Upper lobe of left lung (tissue), 6 donors: ENCODE measurements at regions not wholly inside any gene's neighbourhood (a gene's known extent, or its start where the extent isn't known, plus 50 kb on each side); places are given as distances from the start of the nearest gene placed in this dataset.
A peak's percentile ranks its signal among the peaks of the same experiment; 100 is the strongest.

Experiments used
- ATAC-seq, 2 donors: fragments of 200-7000 bp; cut with Tn5 transposase; one replicate each; pipeline ENCODE4 v1.9.1; 2022; ENCODE audit warnings: mild to moderate bottlenecking in 2 of 2, moderate library complexity in 2 of 2; ENCODE audit not compliant: low FRiP score in 2 of 2
- DNase-seq, 2 donors: peaks; one replicate each; pipeline ENCODE4 v3.0.0-alpha.2; 2019 to 2020
- H3K27ac ChIP-seq, 4 donors: fragments of 200-600 bp; sonication (generic); one replicate each; pipeline ENCODE4 v1.5.1; 2016 to 2019
- H3K27me3 ChIP-seq, 4 donors: fragments of 200-600 bp; sonication (generic); one replicate each; pipeline ENCODE4 v1.5.1; 2017 to 2019
- H3K36me3 ChIP-seq, 4 donors: fragments of 200-600 bp; sonication (generic); one replicate each; pipeline ENCODE4 v1.5.1; 2016 to 2019
- H3K4me1 ChIP-seq, 4 donors: fragments of 200-600 bp; sonication (generic); one replicate each; pipeline ENCODE4 v1.5.1; 2018 to 2019
- H3K4me3 ChIP-seq, 4 donors: fragments of 200-600 bp; sonication (generic); one replicate each; pipeline ENCODE4 v1.5.1; 2017 to 2019; ENCODE audit warnings: mild to moderate bottlenecking in 2 of 4, moderate library complexity in 1 of 4
- H3K9me3 ChIP-seq, 4 donors: fragments of 200-600 bp; sonication (generic); one replicate each; pipeline ENCODE4 v1.5.1; 2018 to 2019
- CTCF ChIP-seq, 6 experiments: fragments of 450-650 bp in 4 of 6; fragments of 200-600 bp in 2 of 6; sonication (generic) in 2 of 6; IDR thresholded peaks; one replicate each; pipeline ENCODE4 v1.5.1; 2016 to 2019; ENCODE audit warnings: antibody characterized with exemption in 6 of 6
- EP300 ChIP-seq, 4 donors: sonication (generic); formaldehyde crosslinking; IDR thresholded peaks; one replicate each; pipeline ENCODE4 v1.5.1; 2017; ENCODE audit warnings: antibody characterized with exemption in 4 of 4, control low read depth in 2 of 4
- POLR2A ChIP-seq, 4 donors: fragments of 450-650 bp; IDR thresholded peaks; one replicate each; pipeline ENCODE4 v1.5.1; 2016 to 2017; ENCODE audit warnings: antibody characterized with exemption in 4 of 4, mild to moderate bottlenecking in 2 of 4
- POLR2AphosphoS5 ChIP-seq, 2 donors: sonication (generic); formaldehyde crosslinking; IDR thresholded peaks; one replicate each; pipeline ENCODE4 v1.5.1; 2017; ENCODE audit warnings: antibody characterized with exemption in 2 of 2
- WGBS, 2 donors: methylation state at CpG; one replicate each; pipeline ENCODE4 v1.1.5; 2017 to 2018; 5-methylcytosine and 5-hydroxymethylcytosine counted together
- donor health status: DM: no; HTN: no; CAD: no; lungs with moderate emphysema.
- donor health status: DM: no; HTN: yes; CAD: no; lungs with severe emphysema.

GRCh38 chr6:16001158-16001557 is 127.7 kb upstream of the MYLIP start:
- DNase-seq (no peak), ATAC-seq (no peak)
- WGBS, 2 donors: 90 to 95% methylated on average over 5 of the region's 5 CpGs
- no peak overlapping the region for H3K27ac ChIP-seq
- no peaks in the 10 kb centered on the region for H3K27me3 ChIP-seq
- H3K36me3 ChIP-seq: no peaks in the 10 kb centered on the region
- H3K4me3 ChIP-seq: no peak overlapping the region
- no peaks in the 10 kb centered on the region for H3K9me3 ChIP-seq
- TF ChIP-seq POLR2A (IDR thresholded peaks at IDR 0.05): no peak
- TF ChIP-seq POLR2AphosphoS5 (IDR thresholded peaks at IDR 0.05): no peak
- H3K4me1 ChIP-seq: peaks cover 0 to 13% (median 13%) of the 10 kb centered on the region in 4 donors

GRCh38 chr6:15999201-15999600 is 129.7 kb upstream of the MYLIP start:
- ATAC-seq (no peak), DNase-seq (no peak)
- no peak overlapping the region for H3K4me3 ChIP-seq
- H3K27ac ChIP-seq: no peak overlapping the region
- 88 to 92% methylated on average over 4 of the region's 4 CpGs for WGBS, 2 donors
- H3K27me3 ChIP-seq: no peaks in the 10 kb centered on the region
- no peaks in the 10 kb centered on the region for H3K9me3 ChIP-seq
- H3K36me3 ChIP-seq: no peaks in the 10 kb centered on the region
- H3K4me1 ChIP-seq: peaks cover 0 to 20% (median 18%) of the 10 kb centered on the region in 4 donors
- TF ChIP-seq POLR2AphosphoS5 (IDR thresholded peaks at IDR 0.05) (no peak), CTCF (IDR thresholded peaks at IDR 0.05) (no peak), EP300 (IDR thresholded peaks at IDR 0.05) (no peak), POLR2A (IDR thresholded peaks at IDR 0.05) (no peak)

GRCh38 chr6:15997586-15998388 is 131.1 kb upstream of the MYLIP start:
- no peak for TF ChIP-seq EP300 (IDR thresholded peaks at IDR 0.05)
- no peak for TF ChIP-seq POLR2A (IDR thresholded peaks at IDR 0.05)
- no peaks in the 10 kb centered on the region for H3K9me3 ChIP-seq
- ATAC-seq: peak in 1 of 2 donors; percentile 28
- no peaks in the 10 kb centered on the region for H3K36me3 ChIP-seq
- no peak overlapping the region for H3K27ac ChIP-seq
- no peaks in the 10 kb centered on the region for H3K27me3 ChIP-seq
- H3K4me3 ChIP-seq: no peak overlapping the region
- DNase-seq: no peak
- H3K4me1 ChIP-seq: peaks cover 0 to 27% (median 21%) of the 10 kb centered on the region in 4 donors
- 49 to 63% methylated on average over 6 of the region's 6 CpGs for WGBS, 2 donors

GRCh38 chr6:15996030-15996429 is 132.9 kb upstream of the MYLIP start:
- no peaks in the 10 kb centered on the region for H3K9me3 ChIP-seq
- peaks cover 0 to 27% (median 21%) of the 10 kb centered on the region in 4 donors for H3K4me1 ChIP-seq
- 64 to 69% methylated on average over 2 of the region's 2 CpGs for WGBS, 2 donors
- ATAC-seq (no peak), DNase-seq (no peak)
- no peaks in the 10 kb centered on the region for H3K36me3 ChIP-seq
- H3K27ac ChIP-seq: peak overlapping the region in 2 of 4 donors; percentile 20 to 61
- no peaks in the 10 kb centered on the region for H3K27me3 ChIP-seq
- TF ChIP-seq CTCF (IDR thresholded peaks at IDR 0.05) (no peak), POLR2A (IDR thresholded peaks at IDR 0.05) (no peak), EP300 (IDR thresholded peaks at IDR 0.05) (no peak), POLR2AphosphoS5 (IDR thresholded peaks at IDR 0.05) (no peak)
- no peak overlapping the region for H3K4me3 ChIP-seq

GRCh38 chr6:15995493-15995892 is 133.4 kb upstream of the MYLIP start:
- H3K4me3 ChIP-seq: no peak overlapping the region
- H3K27ac ChIP-seq: peak overlapping the region in 3 of 4 donors; percentile 2 to 61 (median 20)
- no peaks in the 10 kb centered on the region for H3K36me3 ChIP-seq
- no peaks in the 10 kb centered on the region for H3K9me3 ChIP-seq
- no peak for DNase-seq
- TF ChIP-seq POLR2A (IDR thresholded peaks at IDR 0.05): no peak
- no peak for TF ChIP-seq CTCF (IDR thresholded peaks at IDR 0.05)
- TF ChIP-seq EP300 (IDR thresholded peaks at IDR 0.05): no peak
- TF ChIP-seq POLR2AphosphoS5 (IDR thresholded peaks at IDR 0.05): no peak
- peaks cover 0 to 27% (median 21%) of the 10 kb centered on the region in 4 donors for H3K4me1 ChIP-seq
- no peaks in the 10 kb centered on the region for H3K27me3 ChIP-seq
- WGBS, 2 donors: 56 to 76% methylated on average over 2 of the region's 2 CpGs
- no peak for ATAC-seq
